LNCAP (cell line): ENCODE measurements at regions not wholly inside any gene's neighbourhood (a gene's known extent, or its start where the extent isn't known, plus 50 kb on each side); places are given as distances from the start of the nearest gene placed in this dataset.

Experiments
- TF ChIP-seq, protein P1 (sequence below): fragments of 450-650 bp; IDR thresholded peaks from 2 replicates; pipeline ENCODE4 v1.5.1; 2017; ENCODE audit warnings: mild to moderate bottlenecking

DNA sequence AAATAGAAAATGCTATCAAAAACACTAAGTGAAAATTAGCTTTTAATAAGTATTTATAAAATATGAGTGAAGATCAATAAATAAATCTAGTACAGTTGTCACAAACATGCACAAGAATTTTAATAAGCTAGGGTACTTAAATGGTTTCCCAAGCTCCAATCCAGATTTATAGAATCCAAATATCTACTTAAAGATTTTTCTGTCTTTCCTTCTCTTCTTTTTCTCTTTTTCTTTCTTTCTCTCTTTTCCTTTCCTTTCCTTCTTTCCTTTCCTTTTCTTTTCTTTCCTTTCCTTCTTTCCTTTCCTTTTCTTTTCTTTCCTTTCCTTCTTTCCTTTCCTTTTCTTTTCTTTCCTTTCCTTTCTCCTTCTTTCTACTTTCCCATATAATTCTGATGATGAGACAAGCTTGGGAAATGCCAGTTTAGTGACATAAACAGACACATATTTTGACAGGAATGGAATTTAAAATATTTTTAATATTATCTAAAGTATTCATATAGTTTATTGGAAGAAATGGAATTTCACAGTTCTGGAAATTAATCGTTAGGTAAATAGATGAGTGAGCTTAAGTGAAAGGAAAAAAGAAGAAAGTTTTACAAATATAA lies 832.8 kb downstream of the NR2F1-AS1 start:
- TF ChIP-seq, protein P1, sequence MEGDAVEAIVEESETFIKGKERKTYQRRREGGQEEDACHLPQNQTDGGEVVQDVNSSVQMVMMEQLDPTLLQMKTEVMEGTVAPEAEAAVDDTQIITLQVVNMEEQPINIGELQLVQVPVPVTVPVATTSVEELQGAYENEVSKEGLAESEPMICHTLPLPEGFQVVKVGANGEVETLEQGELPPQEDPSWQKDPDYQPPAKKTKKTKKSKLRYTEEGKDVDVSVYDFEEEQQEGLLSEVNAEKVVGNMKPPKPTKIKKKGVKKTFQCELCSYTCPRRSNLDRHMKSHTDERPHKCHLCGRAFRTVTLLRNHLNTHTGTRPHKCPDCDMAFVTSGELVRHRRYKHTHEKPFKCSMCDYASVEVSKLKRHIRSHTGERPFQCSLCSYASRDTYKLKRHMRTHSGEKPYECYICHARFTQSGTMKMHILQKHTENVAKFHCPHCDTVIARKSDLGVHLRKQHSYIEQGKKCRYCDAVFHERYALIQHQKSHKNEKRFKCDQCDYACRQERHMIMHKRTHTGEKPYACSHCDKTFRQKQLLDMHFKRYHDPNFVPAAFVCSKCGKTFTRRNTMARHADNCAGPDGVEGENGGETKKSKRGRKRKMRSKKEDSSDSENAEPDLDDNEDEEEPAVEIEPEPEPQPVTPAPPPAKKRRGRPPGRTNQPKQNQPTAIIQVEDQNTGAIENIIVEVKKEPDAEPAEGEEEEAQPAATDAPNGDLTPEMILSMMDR = no peak

DNA sequence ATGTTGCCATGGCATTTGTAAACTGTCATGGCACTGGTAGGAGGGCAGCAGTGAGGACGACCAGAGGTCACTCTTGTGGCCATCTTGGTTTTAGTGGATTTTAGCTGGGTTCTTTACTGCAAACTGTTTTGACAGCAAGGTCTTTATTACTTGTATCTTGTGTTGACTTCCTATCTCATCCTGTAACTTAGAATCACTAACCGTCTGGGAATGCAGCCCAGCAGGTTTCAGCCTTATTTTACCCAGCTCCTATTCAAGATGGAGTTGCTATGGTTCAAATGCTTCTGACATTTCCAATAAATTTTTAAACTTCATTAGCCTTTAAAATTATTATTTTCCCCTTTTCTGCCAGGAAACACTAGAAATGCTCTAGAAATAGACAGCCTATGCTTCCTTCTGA lies 839.1 kb downstream of the NR2F1-AS1 start:
- TF ChIP-seq, protein P1 = no peak

DNA sequence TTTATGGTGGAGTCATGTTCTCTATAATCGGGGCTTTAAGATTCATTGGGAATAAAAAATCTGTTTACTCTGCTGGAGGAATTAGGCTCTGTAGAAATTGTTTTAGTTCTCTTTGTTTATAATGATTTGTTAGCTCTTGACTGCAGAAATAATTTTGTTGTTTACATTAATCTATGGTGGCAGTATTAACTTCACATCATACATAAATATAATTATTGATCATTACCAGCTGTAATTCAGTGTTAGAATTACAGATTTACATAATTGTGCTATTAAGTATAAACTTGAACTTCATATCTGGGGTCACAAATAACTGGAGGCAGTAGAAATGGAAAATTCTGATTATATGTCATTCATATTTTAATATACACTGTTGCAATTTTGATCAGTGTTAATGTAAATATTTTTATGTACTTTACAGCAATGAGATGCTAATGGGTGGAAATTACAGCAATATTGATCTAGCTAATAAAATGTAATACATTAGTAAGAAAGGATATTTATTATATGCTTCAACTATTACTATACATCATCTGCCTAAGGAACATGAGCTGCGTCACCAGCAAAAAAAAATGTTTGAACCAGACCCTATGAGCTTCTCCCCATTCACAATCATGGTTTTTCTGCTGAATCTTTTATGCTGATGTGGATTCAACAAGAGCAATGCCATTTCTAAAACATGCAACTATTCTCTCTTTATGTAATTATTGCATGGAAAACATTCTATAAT lies 846.6 kb downstream of the NR2F1-AS1 start:
- TF ChIP-seq, protein P1 = no peak

DNA sequence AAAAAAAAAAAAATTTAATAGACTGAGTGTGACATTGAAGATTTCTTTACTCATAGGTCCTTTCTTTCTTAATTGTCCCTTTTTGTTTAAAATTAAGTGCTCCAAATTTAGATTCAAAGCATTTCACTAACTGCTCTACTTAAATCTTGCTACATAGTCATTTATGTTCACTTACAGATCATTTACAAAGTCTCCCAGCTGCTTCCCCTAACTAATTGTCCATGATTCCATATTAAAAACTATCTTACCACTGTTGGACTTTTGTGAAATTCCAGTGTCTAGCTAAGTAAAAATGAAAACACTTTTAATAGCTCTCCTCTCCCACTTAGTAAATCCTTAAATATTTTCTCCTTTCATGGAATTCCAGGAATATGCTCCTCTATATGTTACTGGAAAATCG lies 850.5 kb downstream of the NR2F1-AS1 start:
- TF ChIP-seq, protein P1 = no peak

DNA sequence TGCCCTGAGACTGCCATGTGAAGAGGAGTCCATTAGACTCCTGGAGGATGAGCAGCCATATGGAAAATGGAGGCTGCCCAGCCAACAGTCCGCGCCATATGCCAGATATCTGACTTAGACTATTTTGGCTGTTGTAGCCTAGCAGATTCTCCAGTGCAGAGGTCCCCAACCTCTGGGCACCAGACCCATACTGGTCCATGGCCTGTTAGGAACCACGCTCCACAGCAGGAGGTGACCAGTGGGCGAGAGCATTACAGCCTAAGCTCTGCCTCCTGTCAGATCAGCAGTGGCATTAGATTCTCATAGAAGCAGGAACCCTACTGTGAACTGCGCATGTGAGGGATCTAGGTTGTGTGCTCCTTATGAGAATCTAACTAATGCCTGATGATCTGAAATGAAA lies 851.9 kb downstream of the NR2F1-AS1 start:
- TF ChIP-seq, protein P1 = no peak

DNA sequence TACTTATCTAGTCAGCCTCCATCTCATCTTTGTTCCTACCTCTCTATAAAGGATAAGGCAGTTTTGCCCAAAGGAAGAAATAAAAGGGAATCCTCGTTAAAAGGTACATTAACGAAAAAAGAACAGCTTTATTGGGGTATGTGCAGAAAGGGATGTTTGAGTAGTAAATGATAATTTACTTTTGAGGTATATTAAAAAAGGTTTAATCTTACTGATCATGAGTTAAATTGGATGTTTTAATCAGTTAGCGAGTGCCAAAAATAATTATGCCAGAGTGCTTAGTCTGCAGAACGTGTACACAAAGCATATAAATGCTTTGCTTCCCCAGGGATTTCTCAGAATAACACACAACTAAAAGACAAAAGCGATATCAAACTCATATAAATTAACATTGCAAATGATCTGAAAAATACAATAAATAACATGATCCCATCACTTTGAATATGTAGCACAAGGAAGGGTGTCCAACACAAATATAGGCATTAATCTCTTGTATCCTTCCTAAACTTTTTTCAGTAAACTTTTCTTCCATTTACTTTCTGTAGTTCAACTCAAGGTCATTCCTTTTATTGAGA lies 865.0 kb downstream of the NR2F1-AS1 start:
- TF ChIP-seq, protein P1 = no peak

DNA sequence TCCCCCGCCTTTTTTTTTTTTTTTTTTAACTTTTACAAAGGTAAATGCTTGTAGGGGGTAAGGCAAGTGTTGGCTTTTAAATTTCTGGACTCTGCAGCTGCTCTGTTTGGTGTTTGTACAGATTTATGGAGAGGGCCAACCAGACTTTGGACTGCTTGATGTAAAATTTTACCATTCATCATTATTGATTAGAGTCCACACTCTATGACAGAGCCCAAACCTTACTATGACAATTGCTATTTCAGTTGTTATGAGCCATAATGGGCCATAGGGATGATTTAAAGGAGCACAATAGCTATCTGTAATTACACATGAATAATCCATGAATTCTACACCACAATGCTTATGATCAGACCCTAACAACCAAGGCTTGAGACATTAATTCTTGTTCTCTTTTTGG lies 867.2 kb downstream of the NR2F1-AS1 start:
- TF ChIP-seq, protein P1 = no peak
